GM19372 (cell line): ENCODE measurements at regions not wholly inside any gene's neighbourhood (a gene's known extent, or its start where the extent isn't known, plus 50 kb on each side); places are given as distances from the start of the nearest gene placed in this dataset.

Source experiments
- ATAC-seq: cut with Tn5 transposase; IDR thresholded peaks from one replicate; pipeline ENCODE4 v1.9.1; 2021; ENCODE audit warnings: mild to moderate bottlenecking, low read depth, moderate library complexity; ENCODE audit not compliant: unreplicated experiment

- no peak for ATAC-seq
Observed at GRCh38 chr4:167642250-167642649, 408.0 kb upstream of the SPOCK3 start.

- ATAC-seq: no peak
Observed at GRCh38 chr4:167645358-167645757, 411.1 kb upstream of the SPOCK3 start.

- no peak for ATAC-seq
Observed at GRCh38 chr4:167652267-167652666, 418.0 kb upstream of the SPOCK3 start.

DNA sequence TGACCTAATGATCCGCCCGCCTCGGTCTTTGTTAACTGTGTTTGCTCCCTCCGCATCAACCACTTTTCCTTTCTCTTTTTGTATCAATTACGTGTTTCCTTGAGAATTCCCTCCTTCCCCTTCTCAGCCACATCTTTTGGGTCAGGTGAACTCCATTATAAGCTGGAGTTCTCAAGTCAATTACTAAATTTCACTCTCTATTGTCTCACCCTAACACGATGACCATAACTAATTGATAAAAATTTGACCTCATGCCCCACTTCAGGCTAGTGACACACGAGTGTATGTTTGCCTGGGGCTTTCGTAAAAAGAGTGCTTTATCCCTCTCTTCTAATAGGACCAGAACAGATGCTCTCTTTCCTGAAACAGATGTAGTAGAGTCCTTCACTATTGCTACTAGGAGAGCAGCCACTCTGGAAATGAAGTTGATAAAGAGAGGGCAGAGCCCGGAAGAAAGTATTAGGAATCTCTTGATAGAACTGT lies 403.6 kb upstream of the ANXA10 start:
- no peak for ATAC-seq

GRCh38 chr4:167702391-167702790 lies 389.9 kb upstream of the ANXA10 start:
- no peak for ATAC-seq

- no peak for ATAC-seq
Observed at GRCh38 chr4:167711517-167711916, 380.8 kb upstream of the ANXA10 start.

DNA sequence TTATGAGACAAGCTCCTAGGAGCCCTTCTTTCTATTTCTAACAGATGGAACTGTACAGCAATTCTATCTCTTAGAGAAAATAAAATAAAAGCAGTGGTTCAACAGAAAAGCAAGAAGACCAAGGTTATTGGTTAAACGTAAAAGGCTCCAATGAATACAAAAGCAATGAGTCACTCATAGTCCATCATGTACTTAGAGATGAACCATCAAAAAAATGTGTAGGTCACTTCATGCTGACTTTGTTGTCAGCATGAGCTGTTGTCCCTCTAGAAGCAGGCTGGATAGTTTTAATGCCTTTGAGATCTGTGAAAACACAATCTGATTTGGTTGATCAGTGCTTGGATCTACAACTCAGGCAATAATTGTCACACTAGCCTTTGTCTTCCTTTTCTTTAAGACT lies 378.6 kb upstream of the ANXA10 start:
- ATAC-seq: no peak

DNA sequence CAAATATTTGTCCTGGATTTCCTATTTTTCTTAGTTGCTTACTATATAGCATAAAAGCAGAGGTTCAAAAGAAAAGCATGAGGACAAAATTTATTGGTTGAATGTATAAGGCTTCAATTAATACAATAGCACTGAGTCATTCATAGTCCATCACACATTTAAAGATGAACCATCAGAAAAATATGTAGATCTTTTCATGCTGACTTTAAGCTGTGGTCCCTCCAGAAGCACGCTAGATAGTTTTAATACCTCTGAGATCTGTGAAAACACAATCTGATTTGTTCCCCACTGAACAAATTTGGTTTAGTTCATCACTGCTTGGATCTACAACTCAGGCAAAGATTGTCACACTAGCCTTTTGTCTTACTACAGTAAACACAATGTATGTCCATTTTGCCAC lies 377.2 kb upstream of the ANXA10 start:
- no peak for ATAC-seq

DNA sequence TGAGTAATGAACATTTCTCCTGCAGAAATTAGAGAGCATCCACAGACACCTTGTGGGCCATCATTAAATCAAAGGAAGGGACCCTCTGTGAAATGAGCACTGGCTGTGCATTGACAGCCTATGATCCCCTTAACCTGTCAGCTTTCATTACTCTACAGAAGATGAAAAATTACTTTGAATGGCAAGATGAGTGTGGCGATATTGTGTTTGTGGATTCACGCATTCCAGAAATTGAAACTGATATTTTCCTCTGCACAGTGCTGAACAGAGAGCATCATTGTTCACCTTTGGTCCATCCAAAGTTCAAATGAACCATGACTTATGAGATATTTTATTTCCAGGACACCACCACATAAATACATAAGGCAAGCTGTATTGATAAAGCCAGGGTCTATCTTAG lies 374.8 kb upstream of the ANXA10 start:
- no peak for ATAC-seq

DNA sequence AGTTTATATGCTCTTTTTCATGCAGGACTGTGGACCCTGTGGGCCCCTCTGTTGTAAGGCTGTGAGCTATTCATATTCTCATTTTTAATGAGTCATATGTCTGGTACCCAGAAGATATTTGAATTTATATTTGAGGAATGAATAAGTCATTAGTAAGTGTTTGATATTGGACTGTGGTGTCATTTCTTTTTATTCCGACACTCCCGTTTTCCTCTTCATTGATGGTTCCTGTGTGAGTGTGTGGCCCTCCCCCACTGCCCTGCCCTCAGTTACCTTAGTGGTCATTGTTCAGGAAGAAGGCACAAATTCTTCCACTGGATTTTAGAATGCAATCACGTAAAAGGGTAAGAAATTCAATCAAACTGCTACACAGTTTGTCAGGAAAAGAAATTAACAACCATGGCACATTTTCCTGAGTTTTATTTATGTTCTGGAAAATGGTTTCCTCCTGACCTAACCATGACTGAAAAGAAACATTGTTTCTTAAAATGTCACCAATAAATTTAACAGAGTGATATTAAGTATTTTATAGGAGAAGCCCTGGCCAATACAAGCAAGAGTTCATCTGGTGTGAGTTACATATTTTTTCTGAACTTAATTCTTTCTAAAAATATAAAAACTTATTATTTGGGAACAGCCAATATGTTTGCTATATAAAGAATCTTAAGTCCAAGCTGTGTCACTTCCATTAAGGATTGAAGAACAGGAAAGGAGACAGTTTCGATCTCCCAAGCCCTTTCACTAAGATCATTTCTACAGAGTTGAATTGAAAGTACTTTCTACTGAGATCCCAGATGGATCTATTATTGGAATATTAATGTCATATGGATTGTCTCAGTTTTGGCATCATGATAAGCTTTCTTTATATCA lies 370.5 kb upstream of the ANXA10 start:
- no peak for ATAC-seq

GRCh38 chr4:167722487-167722808 lies 369.9 kb upstream of the ANXA10 start:
- ATAC-seq: no peak

DNA sequence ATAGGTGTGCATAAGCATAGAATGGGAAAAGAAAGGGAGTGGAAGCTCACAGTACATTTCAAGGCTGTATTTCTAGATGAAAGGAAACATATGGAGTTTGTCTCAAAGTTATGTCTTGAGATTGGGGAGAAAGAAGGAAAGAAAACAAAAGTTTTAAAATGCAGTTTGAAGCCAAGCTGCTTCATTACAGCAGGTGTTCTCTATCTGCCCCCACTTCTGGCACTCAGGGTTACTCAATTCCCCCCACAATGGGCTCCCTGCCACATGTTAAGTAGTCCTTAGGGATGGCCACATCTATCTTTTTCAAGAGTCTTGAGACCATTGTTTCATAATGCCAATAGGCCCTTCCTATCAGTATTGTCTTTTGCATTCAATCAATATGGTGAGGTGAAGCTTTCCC lies 367.4 kb upstream of the ANXA10 start:
- no peak for ATAC-seq

DNA sequence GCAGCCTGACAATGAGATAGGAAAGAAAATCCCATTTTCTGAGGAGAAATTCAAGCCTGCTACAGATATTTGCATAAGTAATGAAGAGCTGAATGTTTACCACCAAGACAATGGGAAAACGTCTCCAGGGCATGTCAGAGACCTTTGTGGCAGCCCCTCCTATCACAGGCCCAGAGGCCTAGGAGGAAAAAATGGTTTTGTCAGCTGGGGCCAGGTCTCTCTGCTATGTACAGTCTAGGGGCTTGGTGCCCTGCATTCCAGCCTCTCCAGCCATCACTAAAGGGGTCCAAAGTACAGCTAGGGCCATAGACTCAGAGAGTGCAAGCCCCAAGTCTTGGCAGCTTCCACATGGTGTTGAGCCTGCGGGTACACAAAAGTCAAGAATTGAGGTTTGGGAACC lies 361.6 kb upstream of the ANXA10 start:
- no peak for ATAC-seq

- ATAC-seq: no peak
Observed at GRCh38 chr4:167745024-167745687, 347.2 kb upstream of the ANXA10 start.

GRCh38 chr4:167767281-167767680 lies 325.1 kb upstream of the ANXA10 start:
- no peak for ATAC-seq

- no peak for ATAC-seq
Observed at GRCh38 chr4:167774646-167775045, 317.7 kb upstream of the ANXA10 start.

GRCh38 chr4:167775375-167775774 lies 317.0 kb upstream of the ANXA10 start:
- ATAC-seq: no peak

DNA sequence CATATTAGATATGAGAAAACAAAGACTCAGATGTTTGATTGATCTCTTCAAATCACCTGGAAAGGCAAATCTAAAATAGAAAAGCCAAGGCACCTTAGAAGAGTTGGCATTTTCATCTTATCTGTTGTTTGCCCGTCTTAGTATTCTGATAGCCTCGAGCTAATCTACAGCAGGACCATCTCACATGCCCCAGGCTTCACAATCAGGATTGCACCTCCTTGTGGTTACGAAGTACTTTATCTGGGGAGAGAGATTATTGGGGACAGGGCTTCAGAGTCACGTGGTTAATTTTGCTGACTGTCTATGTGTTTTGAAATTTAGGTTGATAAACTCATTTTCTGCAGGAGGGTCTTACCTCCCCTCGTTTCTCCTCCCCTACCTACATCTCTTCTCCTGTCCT lies 313.1 kb upstream of the ANXA10 start:
- ATAC-seq: no peak

GRCh38 chr4:167779864-167780263 lies 312.5 kb upstream of the ANXA10 start:
- ATAC-seq: no peak

DNA sequence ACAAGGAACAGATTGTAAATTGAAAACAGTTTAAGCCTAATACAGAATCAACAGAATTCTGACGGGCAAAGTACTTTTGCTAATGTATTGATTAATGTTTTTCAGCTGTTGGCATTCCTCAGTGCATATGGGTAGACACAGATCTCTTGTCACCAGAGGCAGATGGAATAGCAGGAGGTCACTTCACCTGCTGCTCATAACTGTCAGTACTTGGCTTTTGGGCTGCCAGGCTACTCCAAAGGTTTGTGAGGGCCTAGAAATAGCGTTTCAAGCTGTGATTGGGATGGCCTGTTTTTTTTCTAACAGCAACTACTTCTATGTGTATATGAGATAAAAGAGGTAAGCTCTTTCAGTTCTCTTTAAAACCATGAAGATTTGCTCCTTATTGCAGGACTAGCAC lies 307.5 kb upstream of the ANXA10 start:
- ATAC-seq: no peak

DNA sequence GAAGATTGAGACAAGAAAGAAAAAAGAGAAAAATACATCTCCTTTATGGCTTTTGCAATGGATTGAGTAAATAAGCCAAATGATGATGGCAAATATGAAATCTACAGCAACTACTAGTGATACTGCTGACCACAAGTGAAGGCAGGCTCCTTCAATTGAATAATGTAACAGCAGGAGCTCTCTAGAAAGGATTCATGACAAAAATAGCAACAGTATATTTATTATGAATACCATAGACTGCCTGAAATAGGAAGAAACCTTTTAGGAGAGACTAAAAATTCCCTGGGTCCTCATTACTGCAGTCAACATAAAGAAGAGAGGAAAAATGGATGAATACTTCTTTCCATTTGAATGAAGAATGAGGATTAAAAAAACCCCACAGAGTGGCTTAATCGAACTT lies 306.8 kb upstream of the ANXA10 start:
- ATAC-seq: no peak

DNA sequence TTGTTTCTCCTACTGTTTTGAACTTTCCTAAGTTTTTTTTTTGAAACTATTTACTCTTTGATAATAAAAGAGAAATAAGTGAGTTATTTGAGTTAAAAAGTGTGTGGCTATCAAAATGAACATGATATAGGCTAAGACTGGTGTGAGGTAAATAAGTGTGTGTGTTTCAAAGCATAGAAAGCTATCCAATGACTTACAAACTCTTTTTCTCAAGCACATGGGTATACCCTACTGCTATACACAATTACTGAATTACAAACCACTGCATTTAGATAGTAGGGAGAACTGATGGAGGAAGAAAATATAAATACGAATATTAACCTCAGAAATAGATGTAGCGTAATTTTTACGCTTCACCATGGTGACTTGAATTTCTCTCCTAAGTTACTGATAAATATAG lies 305.8 kb upstream of the ANXA10 start:
- no peak for ATAC-seq
